Prostate gland (tissue), 2 donors: ENCODE measurements at regions not wholly inside any gene's neighbourhood (a gene's known extent, or its start where the extent isn't known, plus 50 kb on each side); places are given as distances from the start of the nearest gene placed in this dataset.

Source experiments
- DNase-seq: peaks from one replicate; pipeline ENCODE4 v3.0.0-alpha.2; 2019; ENCODE audit warnings: low spot score
- H3K27ac ChIP-seq, 2 donors: fragments of 200-600 bp; sonication (generic); 2 replicates each; pipeline ENCODE4 v1.5.1; 2017 to 2019
- H3K27me3 ChIP-seq: fragments of 200-600 bp; sonication (generic); replicated peaks from 2 replicates; pipeline ENCODE4 v1.5.1; 2019; ENCODE audit not compliant: insufficient read depth
- H3K36me3 ChIP-seq, 2 donors: fragments of 200-600 bp; sonication (generic); 1 replicate in 1 of 2; 2 replicates in 1 of 2; pipeline versions ENCODE4 v1.5.1 to v1.8.1; 2017 to 2019
- H3K4me1 ChIP-seq: fragments of 200-600 bp; sonication (generic); replicated peaks from 2 replicates; pipeline ENCODE4 v1.5.1; 2019
- H3K4me3 ChIP-seq, 2 donors: fragments of 200-600 bp; sonication (generic); 2 replicates each; pipeline ENCODE4 v1.5.1; 2017 to 2019
- H3K9me3 ChIP-seq: fragments of 200-600 bp; sonication (generic); 2 replicates; pipeline ENCODE4 v1.5.1; 2017
- CTCF ChIP-seq, 4 experiments: fragments of 200-600 bp in 2 of 4; fragments of 450-650 bp in 2 of 4; sonication (generic) in 2 of 4; IDR thresholded peaks; 1 replicate in 3 of 4; 2 replicates in 1 of 4; pipeline ENCODE4 v1.5.1; 2016 to 2019; ENCODE audit warnings: antibody characterized with exemption in 4 of 4, mild to moderate bottlenecking in 2 of 4, moderate library complexity in 2 of 4
- POLR2A ChIP-seq: fragments of 450-650 bp; IDR thresholded peaks from one replicate; pipeline ENCODE4 v1.6.1; 2016; ENCODE audit warnings: antibody characterized with exemption, mild to moderate bottlenecking
- POLR2AphosphoS5 ChIP-seq: sonication (generic); formaldehyde crosslinking; IDR thresholded peaks from one replicate; pipeline ENCODE4 v1.6.1; 2017; ENCODE audit warnings: antibody characterized with exemption
- WGBS: methylation state at CpG from one replicate; pipeline ENCODE4 v1.1.5; 2018; 5-methylcytosine and 5-hydroxymethylcytosine counted together
- intact Hi-C: fragments of 100-400 bp; cut with DNase I; formaldehyde crosslinking; loops from one replicate; pipeline ENCODE4 v1.14.2; 2022

- Histone ChIP-seq H3K4me3 (no peak overlapping the region), H3K27ac (no peak overlapping the region), H3K4me1 (no peaks in the 10 kb centered on the region), H3K9me3 (no peaks in the 10 kb centered on the region), H3K27me3 (no peaks in the 10 kb centered on the region), H3K36me3 (no peaks in the 10 kb centered on the region)
- intact Hi-C loops = no loop called here
- no peak for TF ChIP-seq POLR2A
- no peak for TF ChIP-seq CTCF (IDR thresholded peaks at IDR 0.05)
- TF ChIP-seq POLR2AphosphoS5 = no peak
- 51% methylated on average over 1 of the region's 1 CpG for WGBS
- no peak for DNase-seq
Measured at GRCh38 chr3:72563690-72564370, 284.4 kb downstream of the SHQ1 start.

GRCh38 chr3:72560846-72561675, 287.2 kb downstream of the SHQ1 start:
- H3K27ac ChIP-seq = no peak overlapping the region
- intact Hi-C loops = no loop called here
- H3K4me3 ChIP-seq = no peak overlapping the region
- H3K36me3 ChIP-seq = no peaks in the 10 kb centered on the region
- TF ChIP-seq POLR2A (no peak), CTCF (IDR thresholded peaks at IDR 0.05) (no peak), POLR2AphosphoS5 (no peak)
- H3K27me3 ChIP-seq = no peaks in the 10 kb centered on the region
- H3K9me3 ChIP-seq = no peaks in the 10 kb centered on the region
- H3K4me1 ChIP-seq = no peaks in the 10 kb centered on the region
- DNase-seq = no peak
- WGBS = 80% methylated on average over 8 of the region's 8 CpGs

- Histone ChIP-seq H3K36me3 (no peaks in the 10 kb centered on the region), H3K4me3 (no peak overlapping the region), H3K27me3 (no peaks in the 10 kb centered on the region), H3K27ac (no peak overlapping the region), H3K9me3 (no peaks in the 10 kb centered on the region), H3K4me1 (no peaks in the 10 kb centered on the region)
- no peak for DNase-seq
- intact Hi-C loops = no loop called here
- 84% methylated on average over 3 of the region's 3 CpGs for whole genome bisulfite sequencing
- TF ChIP-seq CTCF (IDR thresholded peaks at IDR 0.05) (no peak), POLR2AphosphoS5 (no peak), POLR2A (no peak)
Measured at GRCh38 chr3:72559385-72559784, 288.9 kb downstream of the SHQ1 start.

- no peak for TF ChIP-seq CTCF (IDR thresholded peaks at IDR 0.05)
- no peak for TF ChIP-seq POLR2A
- intact Hi-C loops = no loop called here
- WGBS = 64% methylated on average over 3 of the region's 3 CpGs
Measured at GRCh38 chr3:72558001-72558400, 290.2 kb downstream of the SHQ1 start.

GRCh38 chr3:72555714-72556113, 292.5 kb downstream of the SHQ1 start:
- Histone ChIP-seq H3K27ac (no peak overlapping the region), H3K27me3 (no peaks in the 10 kb centered on the region), H3K36me3 (no peaks in the 10 kb centered on the region), H3K4me1 (no peaks in the 10 kb centered on the region), H3K9me3 (no peaks in the 10 kb centered on the region), H3K4me3 (no peak overlapping the region)
- TF ChIP-seq CTCF (IDR thresholded peaks at IDR 0.05) = no peak
- no peak for TF ChIP-seq POLR2A
- TF ChIP-seq POLR2AphosphoS5 = no peak
- 68% methylated on average over 3 of the region's 4 CpGs for WGBS
- DNase-seq = no peak
- intact Hi-C loops = no loop called here

More at GRCh38 chr3:72558001-72558400, 290.2 kb downstream of the SHQ1 start:
- Histone ChIP-seq H3K4me1 (no peaks in the 10 kb centered on the region), H3K36me3 (no peaks in the 10 kb centered on the region), H3K27me3 (no peaks in the 10 kb centered on the region), H3K4me3 (no peak overlapping the region), H3K27ac (no peak overlapping the region), H3K9me3 (no peaks in the 10 kb centered on the region)
- DNase-seq = no peak
